Astrocyte (in vitro differentiated cells and primary cell): ENCODE measurements at regions not wholly inside any gene's neighbourhood (a gene's known extent, or its start where the extent isn't known, plus 50 kb on each side); places are given as distances from the start of the nearest gene placed in this dataset.

Experiments used
- CTCF ChIP-seq: IDR thresholded peaks from 2 replicates; pipeline ENCODE4 v1.5.1; 2011; ENCODE audit warnings: low read depth, mild to moderate bottlenecking, inconsistent platforms, low read length, moderate library complexity; ENCODE audit not compliant: insufficient read depth
- EZH2 ChIP-seq: IDR thresholded peaks from 2 replicates; pipeline ENCODE4 v1.6.1; 2012; ENCODE audit warnings: mild to moderate bottlenecking, low read length, inconsistent platforms; ENCODE audit not compliant: insufficient read depth

GRCh38 chr1:219489636-219490035 is 123.3 kb downstream of the ZC3H11B start:
- TF ChIP-seq CTCF = no peak
- no peak for TF ChIP-seq EZH2
